GM12875 (cell line): ENCODE measurements at regions not wholly inside any gene's neighbourhood (a gene's known extent, or its start where the extent isn't known, plus 50 kb on each side); places are given as distances from the start of the nearest gene placed in this dataset.

Experiments
- H3K4me3 ChIP-seq: one replicate; pipeline ENCODE4 v1.5.1; 2011; ENCODE audit warnings: low read depth, low read length, control low read depth
- CTCF ChIP-seq: IDR thresholded peaks from 2 replicates; pipeline ENCODE4 v1.5.1; 2011; ENCODE audit warnings: low read depth, mild to moderate bottlenecking, control low read depth, inconsistent platforms, low read length, moderate library complexity, borderline replicate concordance; ENCODE audit not compliant: insufficient read depth

- TF ChIP-seq CTCF = no peak
These were observed 99.4 kb upstream of the AKIP1 start for GRCh38 chr11:8811571-8811970.

GRCh38 chr11:8812438-8812837, 98.6 kb upstream of the AKIP1 start:
- no peak overlapping the region for H3K4me3 ChIP-seq
- no peak for TF ChIP-seq CTCF

More at GRCh38 chr11:8811571-8811970, 99.4 kb upstream of the AKIP1 start:
- H3K4me3 ChIP-seq = no peak overlapping the region

DNA sequence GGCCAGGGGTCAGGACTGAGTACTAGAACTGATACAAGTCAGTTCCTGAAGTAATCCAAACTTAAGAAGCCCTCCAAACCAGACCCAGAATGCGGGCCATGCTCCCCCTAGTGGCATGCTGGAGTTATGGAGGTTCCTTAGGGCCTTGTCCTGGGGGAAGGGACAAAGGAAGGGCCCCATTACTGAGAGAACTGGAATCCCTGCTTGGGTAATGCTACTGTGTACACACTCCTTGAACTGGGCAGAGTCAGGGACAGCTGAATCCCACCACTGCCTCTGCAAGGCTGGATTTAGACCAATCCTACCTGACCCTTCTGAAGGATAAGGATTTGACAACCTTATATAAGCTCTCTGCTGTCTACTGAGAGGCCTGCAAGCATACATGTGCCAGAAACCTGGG, 97.3 kb upstream of the AKIP1 start:
- peak; percentile 91 for TF ChIP-seq CTCF
- no peak overlapping the region for H3K4me3 ChIP-seq

DNA sequence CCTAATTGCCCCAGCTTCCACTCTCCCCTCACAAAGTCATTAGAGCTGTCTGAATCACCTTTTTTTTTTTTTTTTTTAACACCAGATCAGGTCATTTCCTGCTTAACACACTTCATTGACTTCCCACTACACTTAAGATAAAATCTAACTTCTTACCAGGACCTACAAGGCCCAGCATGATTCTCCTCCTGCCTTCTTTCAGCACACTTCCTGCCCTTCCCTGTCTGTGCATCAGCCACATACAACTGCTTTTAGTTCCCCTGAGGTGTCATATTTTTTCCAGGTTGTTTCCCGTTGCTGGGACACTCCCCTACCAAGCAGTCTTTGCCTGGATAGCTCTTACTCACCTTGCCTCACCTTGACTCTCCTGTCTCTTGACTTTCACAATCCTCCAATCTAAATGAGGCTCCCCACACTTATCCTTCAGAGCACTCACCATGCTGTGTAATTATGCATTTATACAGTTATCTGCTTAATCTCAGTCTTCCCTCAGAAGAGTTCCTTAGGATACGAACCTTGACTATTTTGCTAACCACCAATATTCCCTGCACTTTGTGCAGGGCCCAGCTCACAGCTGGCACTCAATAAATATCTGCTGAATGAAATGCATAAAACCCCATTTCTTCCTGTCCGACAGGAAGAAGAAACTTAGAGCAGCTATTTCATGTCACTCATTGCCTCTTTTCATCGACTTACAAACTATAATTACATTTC, 96.6 kb upstream of the AKIP1 start:
- H3K4me3 ChIP-seq = no peak overlapping the region
- TF ChIP-seq CTCF = no peak

GRCh38 chr11:8814923-8815240, 96.1 kb upstream of the AKIP1 start:
- no peak for TF ChIP-seq CTCF
- no peak overlapping the region for H3K4me3 ChIP-seq

GRCh38 chr11:8818421-8818820, 92.6 kb upstream of the AKIP1 start:
- TF ChIP-seq CTCF = no peak
- H3K4me3 ChIP-seq = no peak overlapping the region

GRCh38 chr11:8820401-8820800, 90.6 kb upstream of the AKIP1 start:
- TF ChIP-seq CTCF = no peak
- no peak overlapping the region for H3K4me3 ChIP-seq
